SU-DHL-6 (cell line): ENCODE measurements at regions not wholly inside any gene's neighbourhood (a gene's known extent, or its start where the extent isn't known, plus 50 kb on each side); places are given as distances from the start of the nearest gene placed in this dataset.

ENCODE experiments used
- CTCF ChIP-seq: fragments of 200-600 bp; sonication (generic); IDR thresholded peaks from one replicate; pipeline ENCODE4 v1.5.1; 2017; ENCODE audit warnings: antibody characterized with exemption, mild to moderate bottlenecking, low read length, moderate library complexity; ENCODE audit not compliant: insufficient read depth, poor library complexity, severe bottlenecking
- EZH2phosphoT487 ChIP-seq: fragments of 200-600 bp; sonication (generic), shearing (Covaris generic); conservative IDR thresholded peaks from 2 replicates; pipeline ENCODE4 v1.6.1; 2018; ENCODE audit warnings: mild to moderate bottlenecking, antibody characterized with exemption, low read length, moderate library complexity, mixed read lengths

- TF ChIP-seq CTCF = no peak
- no peak for TF ChIP-seq EZH2phosphoT487
Observed at GRCh38 chr5:56683281-56683680, 132.1 kb upstream of the MAP3K1 start.
